Uterus (tissue), 3 donors: ENCODE measurements at regions not wholly inside any gene's neighbourhood (a gene's known extent, or its start where the extent isn't known, plus 50 kb on each side); places are given as distances from the start of the nearest gene placed in this dataset.

Experiments used
- DNase-seq, 2 donors: peaks; one replicate each; pipeline ENCODE4 v3.0.0-alpha.2; 2019 to 2020
- H3K27ac ChIP-seq, 2 donors: fragments of 200-600 bp; sonication (generic); 1 replicate in 1 of 2; 2 replicates in 1 of 2; pipeline ENCODE4 v1.5.1; 2016 to 2018
- H3K27me3 ChIP-seq, 2 donors: fragments of 200-600 bp; sonication (generic); one replicate each; pipeline ENCODE4 v1.5.1; 2018 to 2019; ENCODE audit warnings: control low read depth in 1 of 2
- H3K36me3 ChIP-seq, 2 donors: fragments of 200-600 bp; sonication (generic); one replicate each; pipeline ENCODE4 v1.5.1; 2019; ENCODE audit warnings: control low read depth in 1 of 2
- H3K4me1 ChIP-seq, 2 donors: fragments of 200-600 bp; sonication (generic); one replicate each; pipeline ENCODE4 v1.5.1; 2018 to 2019; ENCODE audit warnings: control low read depth in 1 of 2
- H3K4me3 ChIP-seq, 2 donors: fragments of 200-600 bp; sonication (generic); 1 replicate in 1 of 2; 2 replicates in 1 of 2; pipeline ENCODE4 v1.5.1; 2018 to 2019; ENCODE audit warnings: mild to moderate bottlenecking in 1 of 2
- H3K9me3 ChIP-seq, 2 donors: fragments of 200-600 bp; sonication (generic); one replicate each; pipeline ENCODE4 v1.5.1; 2019; ENCODE audit warnings: control low read depth in 1 of 2
- CTCF ChIP-seq, 4 experiments: fragments of 200-600 bp in 2 of 4; fragments of 450-650 bp in 2 of 4; sonication (generic) in 2 of 4; IDR thresholded peaks; one replicate each; pipeline ENCODE4 v1.5.1; 2016 to 2019; ENCODE audit warnings: antibody characterized with exemption in 4 of 4, mild to moderate bottlenecking in 2 of 4, moderate library complexity in 1 of 4
- POLR2A ChIP-seq, 2 donors: fragments of 450-650 bp; IDR thresholded peaks; one replicate each; pipeline ENCODE4 v1.6.1; 2016; ENCODE audit warnings: antibody characterized with exemption in 2 of 2, mild to moderate bottlenecking in 1 of 2, moderate library complexity in 1 of 2
- intact Hi-C: fragments of 100-400 bp; cut with DNase I; formaldehyde crosslinking; loops from one replicate; pipeline ENCODE4 v1.15.1; 2023; ENCODE audit warnings: low total_unique reads
- donor health status: DM: yes; HTN: yes; CAD: no.

DNA sequence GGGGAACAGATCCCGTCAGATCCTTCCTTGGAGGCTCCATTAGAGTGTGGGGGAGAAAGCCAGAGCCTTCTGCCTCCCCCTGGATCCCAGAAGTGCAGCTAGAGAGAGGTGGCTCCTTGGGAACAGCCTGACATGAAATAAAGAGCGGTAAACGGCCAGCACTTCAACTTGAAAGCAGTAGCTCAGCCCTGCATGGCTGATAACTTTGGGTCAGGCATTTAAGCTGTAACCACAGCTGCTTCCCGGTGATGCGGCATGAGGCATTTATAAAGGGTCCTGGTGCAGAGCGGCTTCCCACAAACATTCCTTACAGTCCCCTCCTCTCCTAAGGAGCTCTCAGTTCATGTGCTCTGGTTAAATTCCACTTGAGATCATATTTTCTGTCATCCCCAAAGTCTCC lies 960.3 kb downstream of the VRK1 start:
- intact Hi-C loops = no loop called here
- Histone ChIP-seq H3K36me3 (no peaks in the 10 kb centered on the region), H3K27ac (no peak overlapping the region), H3K27me3 (no peaks in the 10 kb centered on the region), H3K4me1 (no peaks in the 10 kb centered on the region), H3K9me3 (no peaks in the 10 kb centered on the region), H3K4me3 (no peak overlapping the region)
- TF ChIP-seq POLR2A (IDR thresholded peaks at IDR 0.05) = no peak
- TF ChIP-seq CTCF (IDR thresholded peaks at IDR 0.05) = no peak
- DNase-seq = no peak

DNA sequence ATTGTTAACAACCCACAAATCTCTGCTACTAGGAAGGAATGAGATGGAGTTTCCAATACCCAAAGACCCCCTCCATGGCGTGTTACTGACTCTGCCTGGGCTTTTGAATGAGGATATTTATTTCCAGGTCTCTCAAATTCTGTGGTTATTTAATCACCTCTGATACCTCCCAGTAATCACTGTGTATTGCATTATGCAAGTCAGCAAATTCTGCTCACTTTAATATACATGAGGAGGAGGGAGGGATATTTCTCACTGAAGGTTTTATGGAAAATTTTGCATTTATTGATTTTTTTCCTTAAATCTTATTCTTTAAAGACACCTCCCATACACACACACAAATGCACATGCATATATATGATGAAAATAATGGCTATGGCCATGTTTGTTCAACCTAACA lies 962.9 kb downstream of the VRK1 start:
- Histone ChIP-seq H3K9me3 (no peaks in the 10 kb centered on the region), H3K4me3 (no peak overlapping the region), H3K36me3 (no peaks in the 10 kb centered on the region), H3K27me3 (no peaks in the 10 kb centered on the region), H3K27ac (no peak overlapping the region), H3K4me1 (no peaks in the 10 kb centered on the region)
- no peak for TF ChIP-seq CTCF (IDR thresholded peaks at IDR 0.05)
- no peak for TF ChIP-seq POLR2A (IDR thresholded peaks at IDR 0.05)
- intact Hi-C loops = no loop called here
- no peak for DNase-seq

- H3K9me3 ChIP-seq = no peaks in the 10 kb centered on the region
- no peak for TF ChIP-seq POLR2A (IDR thresholded peaks at IDR 0.05)
- TF ChIP-seq CTCF (IDR thresholded peaks at IDR 0.05) = no peak
- H3K27me3 ChIP-seq = no peaks in the 10 kb centered on the region
- intact Hi-C loops = no loop called here
- no peak for DNase-seq
- H3K36me3 ChIP-seq = no peaks in the 10 kb centered on the region
- H3K4me1 ChIP-seq = no peaks in the 10 kb centered on the region
- no peak overlapping the region for H3K27ac ChIP-seq
- H3K4me3 ChIP-seq = no peak overlapping the region
Observed at GRCh38 chr14:97762386-97762785, 965.2 kb downstream of the VRK1 start.

DNA sequence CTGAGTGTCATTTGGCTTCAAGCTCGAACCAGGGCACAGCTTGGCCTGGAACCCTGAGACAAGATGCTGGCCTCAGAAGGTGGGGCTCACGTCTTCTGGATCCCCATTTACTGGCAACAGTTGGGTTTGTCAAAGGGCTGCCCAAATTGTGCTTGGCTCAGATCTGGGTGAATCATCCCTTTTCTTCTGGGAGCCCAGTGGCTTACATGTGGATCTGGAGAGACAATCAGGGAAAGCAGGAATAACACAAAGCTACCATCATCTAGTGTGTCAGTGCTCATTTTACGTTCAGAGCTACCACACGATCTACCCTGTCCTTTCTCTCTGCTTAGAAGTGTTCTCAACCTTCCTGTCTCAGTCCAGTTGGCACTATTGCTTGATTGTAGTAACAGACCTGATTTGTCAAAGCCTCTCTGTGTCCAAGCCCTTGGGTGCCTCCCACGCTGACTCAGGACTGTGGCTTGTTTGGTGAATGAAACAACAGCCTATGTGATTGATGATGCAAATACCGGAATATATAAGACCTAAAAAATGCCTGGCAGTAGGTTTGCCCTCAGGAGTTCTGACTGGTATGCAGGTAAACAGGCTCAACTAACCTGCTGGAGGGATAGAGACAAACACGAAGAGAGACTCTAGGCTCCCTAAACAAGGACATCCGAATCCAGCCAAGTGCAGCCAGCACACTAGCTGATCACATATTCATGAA lies 974.3 kb downstream of the VRK1 start:
- no peaks in the 10 kb centered on the region for H3K4me1 ChIP-seq
- no peak for DNase-seq
- intact Hi-C loops = no loop called here
- H3K27me3 ChIP-seq = no peaks in the 10 kb centered on the region
- H3K9me3 ChIP-seq = no peaks in the 10 kb centered on the region
- no peak overlapping the region for H3K4me3 ChIP-seq
- no peaks in the 10 kb centered on the region for H3K36me3 ChIP-seq
- no peak for TF ChIP-seq CTCF (IDR thresholded peaks at IDR 0.05)
- TF ChIP-seq POLR2A (IDR thresholded peaks at IDR 0.05) = no peak
- no peak overlapping the region for H3K27ac ChIP-seq

- TF ChIP-seq CTCF (IDR thresholded peaks at IDR 0.05) = no peak
- Histone ChIP-seq H3K4me1 (no peaks in the 10 kb centered on the region), H3K27me3 (no peaks in the 10 kb centered on the region), H3K9me3 (no peaks in the 10 kb centered on the region), H3K27ac (no peak overlapping the region), H3K4me3 (no peak overlapping the region), H3K36me3 (no peaks in the 10 kb centered on the region)
- intact Hi-C loops = no loop called here
- no peak for DNase-seq
Observed at GRCh38 chr14:97773598-97773997, 976.4 kb downstream of the VRK1 start.
